MM.1S (cell line): ENCODE measurements at regions not wholly inside any gene's neighbourhood (a gene's known extent, or its start where the extent isn't known, plus 50 kb on each side); places are given as distances from the start of the nearest gene placed in this dataset.

Experiments used
- DNase-seq: peaks from one replicate; pipeline ENCODE4 v3.0.0-alpha.2; 2015
- H2AFZ ChIP-seq: fragments of 300-600 bp; sonication (generic); 2 replicates; pipeline ENCODE4 v1.6.0; 2016; ENCODE audit warnings: antibody characterized with exemption, low read length
- H3F3A ChIP-seq: fragments of 300-600 bp; sonication (generic); 2 replicates; pipeline ENCODE4 v1.6.1; 2016; ENCODE audit warnings: mild to moderate bottlenecking, antibody characterized with exemption, low read length, moderate library complexity, mixed read lengths; ENCODE audit not compliant: insufficient read depth
- H3K27ac ChIP-seq: fragments of 300-600 bp; sonication (generic); 2 replicates; pipeline ENCODE4 v1.5.1; 2016; ENCODE audit warnings: mild to moderate bottlenecking, low read length
- H3K27me3 ChIP-seq: fragments of 300-600 bp; sonication (generic); replicated peaks from 2 replicates; pipeline ENCODE4 v1.6.0; 2016; ENCODE audit warnings: low read length; ENCODE audit not compliant: insufficient read depth
- H3K36me3 ChIP-seq: fragments of 300-600 bp; sonication (generic); replicated peaks from 2 replicates; pipeline ENCODE4 v1.6.1; 2016; ENCODE audit warnings: mild to moderate bottlenecking, low read length, mixed read lengths; ENCODE audit not compliant: insufficient read depth
- H3K4me1 ChIP-seq: fragments of 300-600 bp; sonication (generic); 2 replicates; pipeline ENCODE4 v1.6.1; 2016; ENCODE audit warnings: low read length, mixed read lengths
- H3K4me2 ChIP-seq: fragments of 300-600 bp; sonication (generic); 2 replicates; pipeline ENCODE4 v1.6.0; 2016; ENCODE audit warnings: low read depth, low read length
- H3K4me3 ChIP-seq: fragments of 300-600 bp; sonication (generic); 2 replicates; pipeline ENCODE4 v1.5.1; 2016; ENCODE audit warnings: low read length, mixed read lengths
- H3K79me2 ChIP-seq: fragments of 300-600 bp; sonication (generic); 2 replicates; pipeline ENCODE4 v1.6.1; 2016; ENCODE audit warnings: mixed run types, low read length, mixed read lengths
- H3K9ac ChIP-seq: fragments of 300-600 bp; sonication (generic); 2 replicates; pipeline ENCODE4 v1.6.1; 2016; ENCODE audit warnings: low read length, mixed read lengths
- H3K9me2 ChIP-seq: fragments of 300-600 bp; sonication (generic); replicated peaks from 2 replicates; pipeline ENCODE4 v1.6.1; 2016; ENCODE audit warnings: mild to moderate bottlenecking, low read length, mixed read lengths; ENCODE audit not compliant: insufficient read depth
- H3K9me3 ChIP-seq: fragments of 300-600 bp; sonication (generic); replicated peaks from 2 replicates; pipeline ENCODE4 v1.6.1; 2016; ENCODE audit warnings: mild to moderate bottlenecking, low read length, mixed read lengths; ENCODE audit not compliant: insufficient read depth
- H4K20me1 ChIP-seq: fragments of 300-600 bp; sonication (generic); 2 replicates; pipeline ENCODE4 v1.6.1; 2016; ENCODE audit warnings: mild to moderate bottlenecking, low read length, moderate library complexity, mixed read lengths; ENCODE audit not compliant: insufficient read depth
- EZH2 ChIP-seq: fragments of 300-600 bp; sonication (generic); optimal IDR thresholded peaks from 2 replicates; pipeline ENCODE3; 2017; ENCODE audit warnings: low read depth, mild to moderate bottlenecking, antibody characterized with exemption, low read length, mixed read lengths
- EZH2phosphoT487 ChIP-seq: fragments of 300-600 bp; sonication (generic); IDR thresholded peaks from 2 replicates; pipeline ENCODE4 v1.6.1; 2018; ENCODE audit warnings: antibody characterized with exemption, low read length
- TF ChIP-seq, protein P1 (sequence below): fragments of 300-600 bp; sonication (generic); IDR thresholded peaks from 2 replicates; pipeline ENCODE4 v1.5.1; 2016; ENCODE audit warnings: antibody characterized with exemption, low read length, mixed read lengths

DNA sequence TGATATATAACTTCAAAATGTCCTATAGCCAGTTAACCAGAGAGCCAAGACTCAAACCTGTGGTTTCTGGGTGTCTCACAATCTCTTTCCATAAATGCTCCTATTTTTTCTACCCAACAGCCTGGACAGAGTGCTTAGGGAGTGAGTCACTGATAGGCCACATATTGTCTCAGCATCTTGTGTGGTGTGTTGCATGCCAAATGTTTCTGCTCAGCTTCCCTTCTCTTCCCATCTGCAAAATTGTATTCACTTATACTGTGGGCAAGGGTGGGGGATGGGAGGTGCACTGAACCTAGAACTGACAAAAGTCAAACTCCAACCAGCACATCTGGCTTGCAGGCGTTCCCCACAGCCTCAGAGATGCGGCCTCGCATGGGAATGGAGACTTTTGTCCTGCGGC, 123.3 kb downstream of the KCNA5 start:
- no peak overlapping the region for H3K4me3 ChIP-seq
- H3K4me1 ChIP-seq, result no peaks in the 10 kb centered on the region
- no peaks in the 10 kb centered on the region for H3F3A ChIP-seq
- H3K36me3 ChIP-seq, result no peaks in the 10 kb centered on the region
- H3K9me2 ChIP-seq, result no peaks in the 10 kb centered on the region
- no peak overlapping the region for H3K4me2 ChIP-seq
- no peaks in the 10 kb centered on the region for H3K79me2 ChIP-seq
- H3K9ac ChIP-seq, result no peak overlapping the region
- no peak overlapping the region for H2AFZ ChIP-seq
- H3K9me3 ChIP-seq, result no peaks in the 10 kb centered on the region
- TF ChIP-seq, protein P1, sequence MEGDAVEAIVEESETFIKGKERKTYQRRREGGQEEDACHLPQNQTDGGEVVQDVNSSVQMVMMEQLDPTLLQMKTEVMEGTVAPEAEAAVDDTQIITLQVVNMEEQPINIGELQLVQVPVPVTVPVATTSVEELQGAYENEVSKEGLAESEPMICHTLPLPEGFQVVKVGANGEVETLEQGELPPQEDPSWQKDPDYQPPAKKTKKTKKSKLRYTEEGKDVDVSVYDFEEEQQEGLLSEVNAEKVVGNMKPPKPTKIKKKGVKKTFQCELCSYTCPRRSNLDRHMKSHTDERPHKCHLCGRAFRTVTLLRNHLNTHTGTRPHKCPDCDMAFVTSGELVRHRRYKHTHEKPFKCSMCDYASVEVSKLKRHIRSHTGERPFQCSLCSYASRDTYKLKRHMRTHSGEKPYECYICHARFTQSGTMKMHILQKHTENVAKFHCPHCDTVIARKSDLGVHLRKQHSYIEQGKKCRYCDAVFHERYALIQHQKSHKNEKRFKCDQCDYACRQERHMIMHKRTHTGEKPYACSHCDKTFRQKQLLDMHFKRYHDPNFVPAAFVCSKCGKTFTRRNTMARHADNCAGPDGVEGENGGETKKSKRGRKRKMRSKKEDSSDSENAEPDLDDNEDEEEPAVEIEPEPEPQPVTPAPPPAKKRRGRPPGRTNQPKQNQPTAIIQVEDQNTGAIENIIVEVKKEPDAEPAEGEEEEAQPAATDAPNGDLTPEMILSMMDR, result no peak
- TF ChIP-seq EZH2 (no peak), EZH2phosphoT487 (no peak)
- H3K27me3 ChIP-seq, result no peaks in the 10 kb centered on the region
- no peak for DNase-seq
- H4K20me1 ChIP-seq, result no peaks in the 10 kb centered on the region
- H3K27ac ChIP-seq, result no peak overlapping the region

DNA sequence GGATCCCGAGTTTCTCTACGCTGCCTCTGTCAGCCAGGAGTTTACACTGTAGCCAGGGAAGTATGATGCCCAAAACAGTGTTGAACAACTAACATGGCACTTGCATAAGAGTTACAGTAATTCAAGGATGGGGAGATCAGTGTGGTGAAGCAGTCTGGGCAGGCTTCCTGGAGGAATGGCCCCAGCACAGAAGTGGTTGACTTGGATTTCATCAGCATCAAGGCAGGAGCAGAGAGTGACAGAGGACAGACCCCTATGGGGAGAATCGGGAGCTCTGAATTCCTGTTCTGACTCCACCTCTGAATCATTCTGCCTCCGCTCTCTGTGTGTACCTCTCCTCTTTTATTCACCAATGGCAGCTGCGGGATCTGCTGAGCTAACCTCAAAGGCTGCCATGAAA, 124.5 kb downstream of the KCNA5 start:
- TF ChIP-seq EZH2, result no peak
- TF ChIP-seq EZH2phosphoT487, result no peak
- TF ChIP-seq, protein P1, result no peak
- Histone ChIP-seq H3K4me1 (no peaks in the 10 kb centered on the region), H3F3A (no peaks in the 10 kb centered on the region), H3K9me2 (no peaks in the 10 kb centered on the region), H3K9me3 (no peaks in the 10 kb centered on the region), H3K27ac (no peak overlapping the region), H4K20me1 (no peaks in the 10 kb centered on the region), H3K4me2 (no peak overlapping the region), H3K4me3 (no peak overlapping the region), H2AFZ (no peak overlapping the region), H3K79me2 (no peaks in the 10 kb centered on the region), H3K9ac (no peak overlapping the region), H3K27me3 (no peaks in the 10 kb centered on the region), H3K36me3 (no peaks in the 10 kb centered on the region)
- no peak for DNase-seq

DNA sequence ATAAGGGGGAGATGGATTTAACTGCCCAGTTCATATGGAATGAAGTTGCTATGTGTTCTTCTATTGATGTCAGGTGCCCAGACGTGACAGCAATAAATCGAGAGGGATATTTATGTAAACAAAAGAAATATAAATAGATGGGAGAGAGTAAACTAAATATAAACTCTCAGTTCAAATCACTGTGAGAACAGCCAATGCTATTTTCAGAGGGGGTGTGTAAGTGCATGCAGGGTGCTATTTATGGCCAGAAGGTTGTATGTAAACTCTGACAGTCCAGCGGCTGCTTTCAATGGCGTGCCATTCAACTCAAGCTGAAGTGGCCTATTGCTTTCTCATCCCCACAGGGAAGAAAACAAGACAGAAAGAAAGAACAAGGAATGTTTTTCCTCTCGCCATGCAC, 127.2 kb downstream of the KCNA5 start:
- TF ChIP-seq, protein P1, result no peak
- no peak for TF ChIP-seq EZH2
- TF ChIP-seq EZH2phosphoT487, result no peak

More for the DNA sequence above, 127.2 kb downstream of the KCNA5 start:
- no peaks in the 10 kb centered on the region for H3K27me3 ChIP-seq
- H3K9ac ChIP-seq, result no peak overlapping the region
- H3K4me2 ChIP-seq, result no peak overlapping the region
- no peak overlapping the region for H3K4me3 ChIP-seq
- DNase-seq, result no peak
- no peaks in the 10 kb centered on the region for H3K4me1 ChIP-seq
- H3K27ac ChIP-seq, result no peak overlapping the region
- H3K79me2 ChIP-seq, result no peaks in the 10 kb centered on the region
- no peaks in the 10 kb centered on the region for H3K36me3 ChIP-seq
- H2AFZ ChIP-seq, result no peak overlapping the region
- no peaks in the 10 kb centered on the region for H3F3A ChIP-seq
- no peaks in the 10 kb centered on the region for H4K20me1 ChIP-seq
- no peaks in the 10 kb centered on the region for H3K9me3 ChIP-seq
- no peaks in the 10 kb centered on the region for H3K9me2 ChIP-seq
